GM23248 (cell line): ENCODE measurements at regions not wholly inside any gene's neighbourhood (a gene's known extent, or its start where the extent isn't known, plus 50 kb on each side); places are given as distances from the start of the nearest gene placed in this dataset.

Experiments
- EZH2 ChIP-seq: fragments of 200-600 bp; sonication (generic); IDR thresholded peaks from 2 replicates; pipeline ENCODE4 v1.6.1; 2018; ENCODE audit warnings: antibody characterized with exemption, mild to moderate bottlenecking; ENCODE audit not compliant: insufficient read depth, poor library complexity, severe bottlenecking
- EZH2phosphoT487 ChIP-seq: fragments of 200-600 bp; sonication (generic); IDR thresholded peaks from 2 replicates; pipeline ENCODE4 v1.6.1; 2018; ENCODE audit warnings: antibody characterized with exemption, moderate library complexity, mild to moderate bottlenecking, low read depth; ENCODE audit not compliant: insufficient read depth

- TF ChIP-seq EZH2 (no peak), EZH2phosphoT487 (no peak)
Measured at GRCh38 chr12:89273525-89273924, 78.8 kb downstream of the DUSP6 start.
